ENCODE measurements at regions not wholly inside any gene's neighbourhood (a gene's known extent, or its start where the extent isn't known, plus 50 kb on each side); places are given as distances from the start of the nearest gene placed in this dataset.
A peak's percentile ranks its signal among the peaks of the same experiment; 100 is the strongest.

DNA sequence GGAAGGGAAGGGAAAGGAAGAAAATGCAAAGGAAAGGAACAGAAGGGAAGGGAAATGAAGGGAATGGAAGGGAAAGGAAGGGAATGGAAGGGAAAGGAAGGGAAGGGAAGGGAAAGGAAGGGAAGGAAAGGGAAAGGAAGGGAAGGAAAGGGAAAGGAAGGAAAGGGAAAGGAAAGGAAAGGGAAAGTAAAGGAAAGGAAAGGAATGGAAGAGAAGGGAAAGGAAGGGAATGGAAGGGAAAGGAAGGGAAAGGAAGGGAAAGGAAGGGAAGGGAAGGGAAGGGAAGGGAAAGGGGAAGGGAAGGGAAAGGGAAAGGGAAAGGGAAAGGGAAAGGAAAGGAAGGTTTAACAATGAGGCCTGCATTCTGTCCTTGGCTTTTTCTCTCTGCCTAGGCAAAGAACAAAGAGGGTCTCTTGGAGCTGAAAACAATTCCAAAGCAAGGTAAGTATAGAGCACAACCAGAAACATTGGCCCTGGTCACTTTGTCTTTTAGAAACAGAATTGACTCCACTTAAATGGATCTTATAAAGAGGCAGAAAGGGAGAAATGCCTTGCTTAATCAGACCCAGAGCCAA is 525.9 kb upstream of the TMPO start:
- Mint-ChIP-seq H3K4me3 (no peak overlapping the region), H3K9me3 (peaks cover 2 to 21% (median 10%) of the 10 kb centered on the region in 11 donors), H3K4me1 (no peaks in the 10 kb centered on the region), H3K27me3 (peaks cover 0 to 7% (median 0%) of the 10 kb centered on the region in 5 donors), H3K36me3 (no peaks in the 10 kb centered on the region), H3K27ac (no peak overlapping the region)
- no peaks in the 10 kb centered on the region for H3K36me3 ChIP-seq (ENCODE audit: control insufficient read depth in 2 of 3, insufficient read depth in 3 of 3, low read length in 3 of 3)
- CTCF ChIA-PET = no interaction called here
- intact Hi-C loops (cut with micrococcal nuclease) = no loop called here
- H3K4me3 ChIP-seq (ENCODE audit: low read length) = no peak overlapping the region
- H3K27ac ChIP-seq (ENCODE audit: low read depth, low read length) = no peak overlapping the region
- no peaks in the 10 kb centered on the region for H3K9me3 ChIP-seq (ENCODE audit: control insufficient read depth in 2 of 3, low read length in 3 of 3)
- DNase-seq = no peak
- POLR2A ChIA-PET = no interaction called here
- no peaks in the 10 kb centered on the region for H3K4me1 ChIP-seq (ENCODE audit: control insufficient read depth in 2 of 2, insufficient read depth in 2 of 2, low read length in 2 of 2)
- no peaks in the 10 kb centered on the region for H3K27me3 ChIP-seq (ENCODE audit: control insufficient read depth in 2 of 2, insufficient read depth in 2 of 2, low read length in 2 of 2)
- no peak for ATAC-seq

DNA sequence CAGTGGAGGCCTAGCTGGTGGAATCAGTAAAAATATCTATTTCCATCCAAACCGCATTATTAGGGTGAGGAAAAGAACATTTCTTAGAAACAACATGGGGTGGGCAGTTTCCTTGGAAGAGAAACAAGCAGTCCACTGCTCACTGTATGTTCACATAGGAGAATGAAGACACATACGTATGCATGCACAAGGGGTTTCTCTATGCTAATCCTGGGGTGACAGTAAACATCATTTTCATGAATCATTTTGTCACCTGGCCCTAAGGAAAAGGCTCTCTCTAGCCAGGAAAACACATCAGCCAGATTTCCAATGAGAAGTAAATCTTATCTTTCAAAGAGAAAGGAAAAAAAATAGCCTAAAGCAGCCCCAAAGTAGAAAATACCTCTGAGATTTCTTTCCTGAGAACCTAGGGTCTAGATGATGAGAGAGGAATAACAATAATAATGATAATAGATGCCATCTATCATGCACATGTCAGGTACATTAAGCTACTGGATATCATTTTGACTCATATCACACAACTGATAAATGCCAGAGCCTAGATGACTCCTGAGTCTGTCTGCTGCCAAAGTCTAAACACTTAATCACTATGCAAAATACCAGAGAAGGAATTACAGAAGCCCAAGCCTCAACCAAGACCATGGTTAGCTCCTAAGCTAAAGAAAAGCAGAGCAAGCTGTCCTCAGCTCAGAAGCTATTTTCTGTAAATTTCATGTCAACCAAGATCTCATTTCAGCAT is 520.5 kb upstream of the TMPO start:
- Mint-ChIP-seq H3K4me3 (no peak overlapping the region), H3K27me3 (peaks cover 0 to 4% (median 0%) of the 10 kb centered on the region in 5 donors), H3K4me1 (no peaks in the 10 kb centered on the region), H3K27ac (no peak overlapping the region), H3K36me3 (no peaks in the 10 kb centered on the region), H3K9me3 (peaks cover 0 to 15% (median 2%) of the 10 kb centered on the region in 11 donors)
- intact Hi-C loops (cut with micrococcal nuclease) = no loop called here
- no peaks in the 10 kb centered on the region for H3K27me3 ChIP-seq (ENCODE audit: control insufficient read depth in 2 of 2, insufficient read depth in 2 of 2, low read length in 2 of 2)
- no peaks in the 10 kb centered on the region for H3K36me3 ChIP-seq (ENCODE audit: control insufficient read depth in 2 of 3, insufficient read depth in 3 of 3, low read length in 3 of 3)
- ChIA-PET POLR2A (no interaction called here), CTCF (no interaction called here)
- no peak overlapping the region for H3K4me3 ChIP-seq (ENCODE audit: low read length)
- H3K9me3 ChIP-seq (ENCODE audit: control insufficient read depth in 2 of 3, low read length in 3 of 3) = no peaks in the 10 kb centered on the region
- no peak for DNase-seq
- no peak for ATAC-seq
- no peaks in the 10 kb centered on the region for H3K4me1 ChIP-seq (ENCODE audit: control insufficient read depth in 2 of 2, insufficient read depth in 2 of 2, low read length in 2 of 2)
- no peak overlapping the region for H3K27ac ChIP-seq (ENCODE audit: low read depth, low read length)

DNA sequence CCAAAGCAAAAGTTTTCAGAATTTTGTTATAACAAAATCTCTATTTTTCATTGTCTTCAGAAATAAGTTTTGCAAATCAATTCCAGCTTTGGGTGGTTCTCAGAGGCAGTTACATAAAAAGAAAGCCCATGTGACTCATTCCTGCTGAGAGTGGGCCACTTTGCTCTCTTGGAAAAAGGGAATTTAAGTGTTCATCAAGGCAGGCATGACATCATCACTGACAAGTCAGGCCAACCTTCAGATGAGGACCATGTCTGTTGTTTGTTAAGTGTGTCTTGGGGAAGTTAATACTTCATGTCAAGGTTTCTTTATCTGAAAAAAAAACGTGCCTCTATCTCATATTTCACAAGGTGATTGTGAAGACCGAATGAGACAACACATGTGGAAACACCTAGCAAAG is 519.8 kb upstream of the TMPO start:
- intact Hi-C loops (cut with micrococcal nuclease) = no loop called here
- no peaks in the 10 kb centered on the region for H3K4me1 Mint-ChIP-seq
- Histone ChIP-seq H3K36me3 (ENCODE audit: control insufficient read depth in 2 of 3, insufficient read depth in 3 of 3, low read length in 3 of 3) (no peaks in the 10 kb centered on the region), H3K9me3 (ENCODE audit: control insufficient read depth in 2 of 3, low read length in 3 of 3) (no peaks in the 10 kb centered on the region), H3K27ac (ENCODE audit: low read depth, low read length) (no peak overlapping the region), H3K27me3 (ENCODE audit: control insufficient read depth in 2 of 2, insufficient read depth in 2 of 2, low read length in 2 of 2) (no peaks in the 10 kb centered on the region), H3K4me3 (ENCODE audit: low read length) (no peak overlapping the region), H3K4me1 (ENCODE audit: control insufficient read depth in 2 of 2, insufficient read depth in 2 of 2, low read length in 2 of 2) (no peaks in the 10 kb centered on the region)
- POLR2A ChIA-PET = no interaction called here
- no peak overlapping the region for H3K4me3 Mint-ChIP-seq
- no peak overlapping the region for H3K27ac Mint-ChIP-seq
- CTCF ChIA-PET = no interaction called here
- DNase-seq (no peak), ATAC-seq (no peak)
- H3K36me3 Mint-ChIP-seq = no peaks in the 10 kb centered on the region
- peaks cover 0 to 4% (median 3%) of the 10 kb centered on the region in 5 donors for H3K27me3 Mint-ChIP-seq
- H3K9me3 Mint-ChIP-seq = peaks cover 0 to 12% (median 2%) of the 10 kb centered on the region in 11 donors

DNA sequence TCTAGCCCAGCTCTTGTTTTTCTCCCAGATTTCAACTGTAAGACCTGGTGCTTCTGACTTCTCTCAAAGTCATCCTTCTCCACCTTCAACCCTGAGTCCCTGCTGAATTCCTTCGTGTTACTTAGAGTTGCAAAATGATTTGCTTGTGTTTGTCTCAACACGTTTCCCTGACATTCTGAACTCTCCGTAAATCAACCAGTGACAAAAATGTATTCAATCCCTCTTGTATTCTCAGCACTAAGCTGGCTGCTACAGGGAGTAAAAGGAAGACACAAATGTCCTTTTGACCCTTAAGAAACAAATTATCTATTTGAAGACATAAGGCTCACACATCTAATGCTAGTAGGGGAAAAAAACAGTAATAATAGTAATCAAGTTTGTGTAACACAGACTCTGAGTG is 514.0 kb upstream of the TMPO start:
- no peak overlapping the region for H3K4me3 Mint-ChIP-seq
- Histone ChIP-seq H3K36me3 (ENCODE audit: control insufficient read depth in 2 of 3, insufficient read depth in 3 of 3, low read length in 3 of 3) (no peaks in the 10 kb centered on the region), H3K27me3 (ENCODE audit: control insufficient read depth in 2 of 2, insufficient read depth in 2 of 2, low read length in 2 of 2) (no peaks in the 10 kb centered on the region), H3K4me3 (ENCODE audit: low read length) (no peak overlapping the region), H3K9me3 (ENCODE audit: control insufficient read depth in 2 of 3, low read length in 3 of 3) (no peaks in the 10 kb centered on the region), H3K27ac (ENCODE audit: low read depth, low read length) (no peak overlapping the region), H3K4me1 (ENCODE audit: control insufficient read depth in 2 of 2, insufficient read depth in 2 of 2, low read length in 2 of 2) (no peaks in the 10 kb centered on the region)
- DNase-seq (no peak), ATAC-seq (no peak)
- peaks cover 0 to 4% (median 0%) of the 10 kb centered on the region in 11 donors for H3K9me3 Mint-ChIP-seq
- no peak overlapping the region for H3K27ac Mint-ChIP-seq
- POLR2A ChIA-PET = no interaction called here
- H3K4me1 Mint-ChIP-seq = peaks cover 0 to 4% (median 0%) of the 10 kb centered on the region in 7 donors
- intact Hi-C loops (cut with micrococcal nuclease) = no loop called here
- CTCF ChIA-PET = no interaction called here
- no peaks in the 10 kb centered on the region for H3K36me3 Mint-ChIP-seq
- H3K27me3 Mint-ChIP-seq = peaks cover 0 to 20% (median 10%) of the 10 kb centered on the region in 5 donors

DNA sequence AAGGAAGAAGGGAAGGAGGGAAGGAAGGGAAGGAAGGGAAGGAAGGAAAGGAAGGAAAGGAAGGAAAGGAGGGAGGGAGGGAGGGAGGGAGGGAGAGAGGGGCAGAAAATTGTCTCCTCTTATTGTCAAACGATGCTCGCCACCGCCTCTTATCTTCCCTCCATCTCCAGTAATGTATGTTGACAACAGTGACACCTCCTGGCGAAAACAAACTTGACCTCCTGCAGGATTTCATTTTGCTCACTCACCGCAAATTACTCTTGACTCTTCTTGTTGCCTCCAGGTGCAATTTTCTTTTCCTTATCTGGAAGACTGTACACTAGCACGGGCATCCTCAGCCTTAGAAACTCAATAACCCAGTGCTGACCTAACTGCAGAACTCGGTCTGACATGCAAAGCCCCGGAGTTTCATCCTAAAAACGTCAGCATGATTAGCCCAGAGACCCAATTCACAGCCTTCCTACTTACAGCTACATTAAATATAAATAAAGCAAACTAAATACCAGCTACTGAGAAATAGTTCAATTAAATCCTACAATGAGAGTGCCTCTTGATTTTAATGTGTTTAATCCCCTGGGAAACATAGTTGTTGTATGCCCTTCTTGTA is 512.4 kb upstream of the TMPO start:
- ChIA-PET POLR2A (no interaction called here), CTCF (interaction anchor here (0.7 kb wide), 1 partner anchor 776 kb away, joined by 3 read pairs; no protein-coding TSS in a partner anchor)
- no peaks in the 10 kb centered on the region for H3K36me3 Mint-ChIP-seq
- H3K4me3 Mint-ChIP-seq = no peak overlapping the region
- intact Hi-C loops (cut with micrococcal nuclease) = no loop called here
- H3K27ac Mint-ChIP-seq = no peak overlapping the region
- Histone ChIP-seq H3K4me3 (ENCODE audit: low read length) (no peak overlapping the region), H3K27me3 (ENCODE audit: control insufficient read depth in 2 of 2, insufficient read depth in 2 of 2, low read length in 2 of 2) (no peaks in the 10 kb centered on the region), H3K9me3 (ENCODE audit: control insufficient read depth in 2 of 3, low read length in 3 of 3) (no peaks in the 10 kb centered on the region), H3K27ac (ENCODE audit: low read depth, low read length) (no peak overlapping the region), H3K36me3 (ENCODE audit: control insufficient read depth in 2 of 3, insufficient read depth in 3 of 3, low read length in 3 of 3) (no peaks in the 10 kb centered on the region), H3K4me1 (ENCODE audit: control insufficient read depth in 2 of 2, insufficient read depth in 2 of 2, low read length in 2 of 2) (no peaks in the 10 kb centered on the region)
- peaks cover 0 to 4% (median 0%) of the 10 kb centered on the region in 11 donors for H3K9me3 Mint-ChIP-seq
- peaks cover 0 to 4% (median 0%) of the 10 kb centered on the region in 7 donors for H3K4me1 Mint-ChIP-seq
- ATAC-seq (no peak), DNase-seq (peak in 3 of 9 donors; percentile 1 to 20 (median 2))
- peaks cover 4 to 20% (median 10%) of the 10 kb centered on the region in 5 donors for H3K27me3 Mint-ChIP-seq

DNA sequence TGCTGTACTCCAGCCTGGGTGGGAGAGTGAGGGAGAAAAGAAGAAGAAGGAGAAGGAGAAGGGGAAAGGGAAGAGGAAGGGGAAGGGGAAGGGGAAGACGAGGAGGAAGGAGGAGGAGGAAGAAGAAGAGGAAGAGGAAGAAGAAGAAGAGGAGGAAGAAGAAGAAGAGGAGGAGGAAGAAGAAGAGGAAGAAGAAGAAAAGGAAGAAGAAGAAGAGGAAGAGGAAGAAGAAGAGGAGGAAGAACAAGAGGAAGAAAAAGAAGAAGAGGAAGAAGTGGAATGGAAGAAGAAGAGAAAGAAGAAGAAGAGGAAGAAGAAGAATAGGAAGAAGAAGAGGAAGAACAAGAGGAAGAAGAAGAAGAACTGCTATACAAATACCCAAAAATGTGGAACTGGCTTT is 507.4 kb upstream of the TMPO start:
- ChIA-PET POLR2A (no interaction called here), CTCF (no interaction called here)
- Histone ChIP-seq H3K27ac (ENCODE audit: low read depth, low read length) (no peak overlapping the region), H3K27me3 (ENCODE audit: control insufficient read depth in 2 of 2, insufficient read depth in 2 of 2, low read length in 2 of 2) (no peaks in the 10 kb centered on the region), H3K4me1 (ENCODE audit: control insufficient read depth in 2 of 2, insufficient read depth in 2 of 2, low read length in 2 of 2) (no peaks in the 10 kb centered on the region), H3K36me3 (ENCODE audit: control insufficient read depth in 2 of 3, insufficient read depth in 3 of 3, low read length in 3 of 3) (no peaks in the 10 kb centered on the region), H3K4me3 (ENCODE audit: low read length) (no peak overlapping the region), H3K9me3 (ENCODE audit: control insufficient read depth in 2 of 3, low read length in 3 of 3) (no peaks in the 10 kb centered on the region)
- ATAC-seq = no peak
- Mint-ChIP-seq H3K4me1 (peaks cover 0 to 3% (median 0%) of the 10 kb centered on the region in 7 donors), H3K36me3 (no peaks in the 10 kb centered on the region), H3K9me3 (peaks cover 0 to 13% (median 0%) of the 10 kb centered on the region in 11 donors), H3K27me3 (peaks cover 1 to 13% (median 7%) of the 10 kb centered on the region in 5 donors), H3K27ac (no peak overlapping the region), H3K4me3 (no peak overlapping the region)
- intact Hi-C loops (cut with micrococcal nuclease) = no loop called here
- DNase-seq = no peak
